H9 (cell line): ENCODE measurements at regions not wholly inside any gene's neighbourhood (a gene's known extent, or its start where the extent isn't known, plus 50 kb on each side); places are given as distances from the start of the nearest gene placed in this dataset.

ENCODE experiments used
- DNase-seq: peaks from one replicate; pipeline ENCODE4 v3.0.0-alpha.2; 2017
- H2AFZ ChIP-seq: one replicate; pipeline ENCODE4 v1.6.1; 2013; ENCODE audit warnings: mild to moderate bottlenecking, low read length, control low read depth, moderate library complexity
- H2AK5ac ChIP-seq: 2 replicates; pipeline ENCODE4 v1.6.1; 2013; ENCODE audit warnings: low read length, control low read depth, mixed read lengths; ENCODE audit not compliant: insufficient read length
- H2BK120ac ChIP-seq: one replicate; pipeline ENCODE4 v1.6.1; 2013; ENCODE audit warnings: low read depth, mild to moderate bottlenecking, low read length, control low read depth, inconsistent platforms; ENCODE audit not compliant: poor library complexity, severe bottlenecking
- H2BK12ac ChIP-seq: 2 replicates; pipeline ENCODE4 v1.6.1; 2013; ENCODE audit warnings: low read length, control low read depth, mixed read lengths, low read depth; ENCODE audit not compliant: insufficient read length
- H2BK15ac ChIP-seq: 2 replicates; pipeline ENCODE4 v1.6.1; 2013; ENCODE audit warnings: low read depth, low read length, control low read depth
- H2BK20ac ChIP-seq: one replicate; pipeline ENCODE4 v1.6.1; 2013; ENCODE audit warnings: low read depth, mild to moderate bottlenecking, low read length, control low read depth, inconsistent platforms; ENCODE audit not compliant: poor library complexity, severe bottlenecking
- H2BK5ac ChIP-seq: 2 replicates; pipeline ENCODE4 v1.6.1; 2013; ENCODE audit warnings: low read length, control low read depth, mixed read lengths; ENCODE audit not compliant: insufficient read length
- H3K14ac ChIP-seq: 2 replicates; pipeline ENCODE4 v1.6.1; 2013; ENCODE audit warnings: low read length, control low read depth; ENCODE audit not compliant: insufficient read depth
- H3K18ac ChIP-seq: 2 replicates; pipeline ENCODE4 v1.6.1; 2013; ENCODE audit warnings: low read depth, mild to moderate bottlenecking, mixed read lengths, low read length, control low read depth; ENCODE audit not compliant: insufficient read length
- H3K23ac ChIP-seq: 2 replicates; pipeline ENCODE4 v1.6.1; 2013; ENCODE audit warnings: low read length, control low read depth, mixed read lengths, low read depth; ENCODE audit not compliant: insufficient read length
- H3K23me2 ChIP-seq: 2 replicates; pipeline ENCODE4 v1.6.1; 2013; ENCODE audit warnings: low read depth, mild to moderate bottlenecking, mixed read lengths, low read length, control low read depth; ENCODE audit not compliant: insufficient read length, poor library complexity, severe bottlenecking
- H3K27ac ChIP-seq: 2 replicates; pipeline ENCODE4 v1.5.1; 2013; ENCODE audit warnings: low read length, control low read depth, mixed read lengths, low read depth; ENCODE audit not compliant: insufficient read length
- H3K27me3 ChIP-seq: 2 replicates; pipeline ENCODE4 v1.6.1; 2013; ENCODE audit warnings: low read length, control low read depth, inconsistent platforms; ENCODE audit not compliant: insufficient read depth
- H3K4ac ChIP-seq: 2 replicates; pipeline ENCODE4 v1.6.1; 2013; ENCODE audit warnings: low read depth, mild to moderate bottlenecking, control low read depth, inconsistent platforms, low read length, moderate library complexity
- H3K4me1 ChIP-seq: 2 replicates; pipeline ENCODE4 v1.6.1; 2013; ENCODE audit warnings: low read length, control low read depth, inconsistent platforms; ENCODE audit not compliant: insufficient read depth
- H3K4me2 ChIP-seq: 2 replicates; pipeline ENCODE4 v1.6.1; 2013; ENCODE audit warnings: low read length, control low read depth, mixed read lengths; ENCODE audit not compliant: insufficient read length, insufficient read depth
- H3K56ac ChIP-seq: 2 replicates; pipeline ENCODE4 v1.6.1; 2013; ENCODE audit warnings: low read depth, mild to moderate bottlenecking, mixed read lengths, low read length, control low read depth; ENCODE audit not compliant: insufficient read length
- H3K79me1 ChIP-seq: 2 replicates; pipeline ENCODE4 v1.6.1; 2013; ENCODE audit warnings: low read depth, mild to moderate bottlenecking, moderate library complexity, low read length, control low read depth, inconsistent platforms; ENCODE audit not compliant: insufficient read depth, poor library complexity, severe bottlenecking
- H3K79me2 ChIP-seq: 2 replicates; pipeline ENCODE4 v1.6.1; 2013; ENCODE audit warnings: low read length, control low read depth, inconsistent platforms; ENCODE audit not compliant: insufficient read depth
- H3K9ac ChIP-seq: 2 replicates; pipeline ENCODE4 v1.6.1; 2013; ENCODE audit warnings: low read length, control low read depth, mixed read lengths; ENCODE audit not compliant: insufficient read length; ENCODE audit errors: extremely low read depth
- H3K9me3 ChIP-seq: one replicate; pipeline ENCODE4 v1.6.1; 2013; ENCODE audit warnings: low read depth, low read length, inconsistent platforms; ENCODE audit not compliant: control insufficient read depth
- H3T11ph ChIP-seq: one replicate; pipeline ENCODE4 v1.6.1; 2013; ENCODE audit warnings: mild to moderate bottlenecking, low read length, control low read depth, inconsistent platforms
- H4K20me1 ChIP-seq: one replicate; pipeline ENCODE4 v1.6.1; 2013; ENCODE audit not compliant: control insufficient read depth, insufficient read length, insufficient read depth
- H4K5ac ChIP-seq: 2 replicates; pipeline ENCODE4 v1.6.1; 2013; ENCODE audit warnings: low read depth, mild to moderate bottlenecking, mixed read lengths, low read length, control low read depth; ENCODE audit not compliant: insufficient read length
- H4K8ac ChIP-seq: replicated peaks from 2 replicates; pipeline ENCODE4 v1.6.1; 2013; ENCODE audit warnings: low read length, control low read depth, mixed read lengths, low read depth; ENCODE audit not compliant: insufficient read length
- H4K91ac ChIP-seq: 2 replicates; pipeline ENCODE4 v1.6.1; 2013; ENCODE audit warnings: low read depth, mild to moderate bottlenecking, moderate library complexity, mixed read lengths, low read length, control low read depth; ENCODE audit not compliant: insufficient read length
- H3K27ac Mint-ChIP-seq, 3 experiments: 2 replicates in 2 of 3; 3 replicates in 1 of 3; pipeline ENCODE4 v1.8.0; 2020 to 2021; ENCODE audit warnings: mixed read lengths in 3 of 3, mild to moderate bottlenecking in 1 of 3, moderate library complexity in 1 of 3
- H3K27me3 Mint-ChIP-seq: 2 replicates; pipeline ENCODE4 v1.8.0; 2021; ENCODE audit warnings: low read depth, mild to moderate bottlenecking, moderate library complexity, mixed read lengths
- H3K36me3 Mint-ChIP-seq, 3 experiments: 2 replicates in 2 of 3; 3 replicates in 1 of 3; pipeline ENCODE4 v1.8.0; 2020 to 2021; ENCODE audit warnings: low read depth in 3 of 3, mixed read lengths in 3 of 3; ENCODE audit not compliant: insufficient read depth in 1 of 3
- H3K4me1 Mint-ChIP-seq, 2 experiments: 2 replicates each; pipeline ENCODE4 v1.8.0; 2020; ENCODE audit warnings: mixed read lengths in 2 of 2
- H3K4me3 Mint-ChIP-seq, 2 experiments: 2 replicates in 1 of 2; 3 replicates in 1 of 2; pipeline ENCODE4 v1.8.0; 2020 to 2021; ENCODE audit warnings: mild to moderate bottlenecking in 2 of 2, mixed read lengths in 2 of 2, moderate library complexity in 1 of 2
- H3K9me3 Mint-ChIP-seq, 2 experiments: 2 replicates in 1 of 2; 3 replicates in 1 of 2; pipeline ENCODE4 v1.8.0; 2020; ENCODE audit warnings: mild to moderate bottlenecking in 2 of 2, mixed read lengths in 2 of 2, moderate library complexity in 1 of 2
- WGBS: extraction: QIAGEN DNeasy Blood & Tissue Kit; methylation state at CpG from one replicate; pipeline ENCODE4 v1.1.7; 2013; ENCODE audit warnings: missing lambda C conversion rate, low lambda C conversion rate, mixed read lengths; ENCODE audit not compliant: insufficient read length; ENCODE audit errors: extremely low coverage; 5-methylcytosine and 5-hydroxymethylcytosine counted together
- TF ChIP-seq, protein P1 (sequence below): fragments of 200-600 bp; sonication (generic); conservative IDR thresholded peaks from 3 replicates; pipeline ENCODE4 v1.8.0; 2021; ENCODE audit warnings: antibody characterized with exemption, mild to moderate bottlenecking

DNA sequence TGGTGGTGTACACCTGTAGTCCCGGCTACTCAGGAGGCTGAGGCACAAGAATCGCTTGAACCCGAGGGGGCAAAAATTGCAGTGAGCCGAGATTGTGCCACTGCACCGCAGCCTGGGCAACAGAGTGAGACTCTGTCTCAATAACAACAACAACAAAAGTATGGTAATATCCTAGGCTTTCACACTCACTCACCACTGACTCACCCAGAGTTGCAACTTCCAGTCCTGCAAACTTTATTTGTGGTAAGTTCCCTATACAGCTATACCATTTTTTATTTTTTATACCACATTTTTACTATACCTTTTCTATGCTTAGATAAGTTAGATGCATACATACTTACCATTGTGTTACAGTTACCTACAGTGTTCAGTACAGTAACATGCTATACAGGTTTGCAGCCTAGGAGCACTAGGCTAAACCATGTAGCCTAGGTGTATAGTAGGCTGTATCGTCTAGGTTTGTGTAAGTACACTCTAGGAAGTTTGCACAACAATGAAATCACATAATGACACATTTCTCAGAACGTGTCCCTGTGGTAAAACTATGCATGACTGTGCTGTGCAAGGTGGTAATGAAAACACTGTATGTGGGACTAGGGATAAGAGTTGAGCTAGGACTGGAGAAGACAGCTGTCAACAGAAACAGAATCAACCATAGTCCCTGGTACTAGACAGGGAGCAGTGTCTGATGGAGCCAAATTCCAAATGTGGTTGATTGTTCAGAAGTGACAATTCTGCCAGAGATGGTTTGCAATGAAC, 109.5 kb upstream of the RAD23B start:
- 0 out of 2 replicates have a peak, but pooled peaks cover 3% of the 10 kb centered on the region for H3K4me1 ChIP-seq
- no peak overlapping the region for H2BK120ac ChIP-seq
- H3K27me3 ChIP-seq = no peaks in the 10 kb centered on the region
- H3K23ac ChIP-seq = no peak overlapping the region
- H2BK12ac ChIP-seq = no peak overlapping the region
- no peak overlapping the region for H4K8ac ChIP-seq
- DNase-seq = no peak
- H3T11ph ChIP-seq = no peak overlapping the region
- no peak overlapping the region for H3K9ac ChIP-seq
- H2BK20ac ChIP-seq = no peak overlapping the region
- H3K4me2 ChIP-seq = no peak overlapping the region
- H3K4ac ChIP-seq = no peak overlapping the region
- Mint-ChIP-seq H3K4me3 (no peak overlapping the region), H3K36me3 (peaks cover 0 to 3% (median 0%) of the 10 kb centered on the region in 3 experiments; a peak in 1 of 7 replicates), H3K9me3 (peaks cover 0 to 2% of the 10 kb centered on the region in 2 experiments; a peak in 2 of 5 replicates), H3K27me3 (no peaks in the 10 kb centered on the region; the same call in 1 of the 2 replicates), H3K27ac (no peak overlapping the region), H3K4me1 (peaks cover 18 to 21% of the 10 kb centered on the region in 2 experiments)
- no peak overlapping the region for H3K18ac ChIP-seq
- no peaks in the 10 kb centered on the region for H3K79me1 ChIP-seq
- H2BK5ac ChIP-seq = no peak overlapping the region
- no peaks in the 10 kb centered on the region for H4K20me1 ChIP-seq
- H3K56ac ChIP-seq = no peak overlapping the region
- TF ChIP-seq, protein P1, sequence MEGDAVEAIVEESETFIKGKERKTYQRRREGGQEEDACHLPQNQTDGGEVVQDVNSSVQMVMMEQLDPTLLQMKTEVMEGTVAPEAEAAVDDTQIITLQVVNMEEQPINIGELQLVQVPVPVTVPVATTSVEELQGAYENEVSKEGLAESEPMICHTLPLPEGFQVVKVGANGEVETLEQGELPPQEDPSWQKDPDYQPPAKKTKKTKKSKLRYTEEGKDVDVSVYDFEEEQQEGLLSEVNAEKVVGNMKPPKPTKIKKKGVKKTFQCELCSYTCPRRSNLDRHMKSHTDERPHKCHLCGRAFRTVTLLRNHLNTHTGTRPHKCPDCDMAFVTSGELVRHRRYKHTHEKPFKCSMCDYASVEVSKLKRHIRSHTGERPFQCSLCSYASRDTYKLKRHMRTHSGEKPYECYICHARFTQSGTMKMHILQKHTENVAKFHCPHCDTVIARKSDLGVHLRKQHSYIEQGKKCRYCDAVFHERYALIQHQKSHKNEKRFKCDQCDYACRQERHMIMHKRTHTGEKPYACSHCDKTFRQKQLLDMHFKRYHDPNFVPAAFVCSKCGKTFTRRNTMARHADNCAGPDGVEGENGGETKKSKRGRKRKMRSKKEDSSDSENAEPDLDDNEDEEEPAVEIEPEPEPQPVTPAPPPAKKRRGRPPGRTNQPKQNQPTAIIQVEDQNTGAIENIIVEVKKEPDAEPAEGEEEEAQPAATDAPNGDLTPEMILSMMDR = no peak
- no peaks in the 10 kb centered on the region for H3K79me2 ChIP-seq
- no peak overlapping the region for H4K91ac ChIP-seq
- H3K14ac ChIP-seq = no peak overlapping the region
- H2BK15ac ChIP-seq = no peak overlapping the region
- WGBS = no CpG with 5 or more reads among the region's 7 CpGs
- H4K5ac ChIP-seq = no peak overlapping the region
- H2AFZ ChIP-seq = no peak overlapping the region
- H3K23me2 ChIP-seq = no peaks in the 10 kb centered on the region
- no peak overlapping the region for H3K27ac ChIP-seq
- H3K9me3 ChIP-seq = no peaks in the 10 kb centered on the region
- no peak overlapping the region for H2AK5ac ChIP-seq
